EL (cell line): ENCODE measurements at regions not wholly inside any gene's neighbourhood (a gene's known extent, or its start where the extent isn't known, plus 50 kb on each side); places are given as distances from the start of the nearest gene placed in this dataset.

Experiments
- DNase-seq: peaks from one replicate; pipeline ENCODE4 v3.0.0-alpha.2; 2016

GRCh38 chr6:85396159-85396808 lies 53.6 kb upstream of the NT5E start:
- no peak for DNase-seq

GRCh38 chr6:85395746-85396145 lies 54.1 kb upstream of the NT5E start:
- no peak for DNase-seq

DNA sequence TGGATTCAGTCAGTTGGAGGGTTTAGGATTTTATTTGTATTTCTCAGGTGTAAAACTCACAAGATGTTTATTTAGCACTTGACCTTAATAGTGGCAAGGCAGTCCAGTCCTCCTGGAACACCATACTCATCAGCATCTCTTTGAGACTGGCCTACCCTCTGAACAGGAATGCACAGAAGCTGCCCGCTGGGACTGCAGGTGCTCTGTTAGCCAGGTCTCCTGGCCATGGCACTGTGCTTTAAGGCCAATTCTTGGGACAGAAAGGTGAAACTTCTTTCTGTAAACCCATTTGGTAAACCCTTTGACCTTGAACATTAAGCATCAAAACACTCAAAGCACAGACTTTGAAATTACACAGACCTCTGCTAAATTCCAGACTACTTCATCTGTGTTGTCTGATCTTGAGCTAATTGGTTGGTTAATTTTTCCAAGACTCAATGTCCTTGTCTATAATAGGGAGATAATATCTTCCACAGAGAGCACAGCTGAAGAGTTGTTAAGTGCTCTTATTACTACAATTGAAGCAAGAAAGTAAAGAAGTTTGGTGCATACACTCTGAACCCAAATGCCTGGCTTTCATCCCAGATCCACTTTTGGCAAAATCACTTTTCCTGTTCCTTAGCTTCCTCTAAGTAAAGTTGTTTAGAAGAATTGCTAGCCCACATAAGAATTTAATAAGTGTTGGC lies 54.9 kb upstream of the NT5E start:
- DNase-seq, result no peak

GRCh38 chr6:85394199-85394598 lies 55.7 kb upstream of the NT5E start:
- DNase-seq, result no peak

DNA sequence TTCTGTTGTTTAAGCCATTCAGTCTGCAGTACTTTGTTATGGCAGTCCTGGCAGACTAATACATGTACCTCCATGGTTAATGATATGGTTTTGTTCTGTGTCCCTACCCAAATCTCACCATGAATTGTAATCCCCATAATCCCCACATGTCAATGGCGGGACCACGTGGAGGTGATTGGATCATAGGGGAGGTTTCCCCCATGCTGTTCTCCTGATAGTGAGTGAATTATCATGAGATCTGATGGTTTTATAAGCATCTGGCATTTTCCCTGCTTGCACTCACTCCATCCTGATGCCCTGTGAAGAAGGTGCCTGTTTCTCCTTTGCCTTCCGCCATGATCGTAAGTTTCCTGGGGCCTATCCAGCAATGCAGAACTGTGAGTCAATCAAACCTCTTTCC lies 57.5 kb upstream of the NT5E start:
- no peak for DNase-seq

- peak; percentile 47 for DNase-seq
These were observed 59.1 kb upstream of the NT5E start for GRCh38 chr6:85390775-85391174.

DNA sequence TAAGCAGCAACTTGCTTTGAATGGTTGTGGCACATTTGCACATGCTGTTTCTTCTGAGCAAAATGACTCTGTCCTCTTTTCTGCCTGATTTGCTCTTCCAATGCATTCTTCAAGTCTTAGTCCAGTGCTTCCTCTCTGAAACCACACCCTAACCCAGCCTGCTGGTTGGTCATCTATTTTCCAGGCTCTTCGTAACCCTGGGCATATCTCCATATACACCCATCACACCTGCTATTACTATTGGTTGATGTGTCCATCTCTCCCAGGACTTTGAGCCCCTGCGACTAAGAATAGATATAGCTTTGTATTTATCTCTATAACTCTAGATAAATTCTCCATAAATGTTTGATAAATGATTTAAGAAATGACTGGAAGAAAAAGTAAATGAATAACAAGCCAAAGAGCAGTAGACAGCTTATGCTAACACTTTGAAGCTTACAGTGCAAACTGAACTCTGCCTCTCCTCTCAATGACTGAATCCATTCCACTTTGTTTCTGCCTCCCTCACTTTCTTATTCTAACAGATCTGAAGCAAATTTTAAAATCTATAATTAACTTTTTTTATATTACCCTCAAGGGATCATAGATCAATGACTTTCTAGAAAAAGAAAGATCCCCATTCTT lies 59.7 kb upstream of the NT5E start:
- DNase-seq, result peak; percentile 41

DNA sequence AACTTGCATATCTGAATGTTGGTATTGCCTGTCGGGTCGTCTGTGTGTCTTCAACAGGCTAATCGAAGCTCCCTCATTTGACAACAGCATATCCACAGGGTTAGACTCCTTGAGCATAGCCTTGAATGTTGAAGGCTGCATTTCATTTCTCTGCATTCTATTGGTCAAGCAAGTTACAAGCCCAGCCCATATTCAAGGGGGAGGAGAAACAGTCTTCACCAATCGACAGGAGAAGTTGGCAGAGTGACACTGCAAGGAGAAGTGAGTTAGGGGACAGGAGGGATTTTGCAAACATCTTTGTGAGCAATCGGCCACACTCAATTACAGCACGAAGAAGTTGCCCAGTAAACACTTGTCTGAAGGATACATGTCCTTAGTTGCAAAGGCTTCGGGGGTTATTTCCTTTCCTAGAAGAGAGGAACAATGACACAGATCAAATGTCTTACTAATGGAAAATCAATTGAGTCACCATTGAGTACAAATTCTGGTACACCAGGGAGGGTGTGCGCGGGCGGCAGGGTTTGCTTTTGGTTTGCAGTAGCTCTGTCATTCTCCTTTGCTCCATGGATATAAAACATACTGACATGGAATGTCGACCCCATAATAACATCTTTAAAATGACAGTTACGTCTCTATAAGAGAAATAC lies 60.6 kb upstream of the NT5E start:
- DNase-seq, result no peak

DNA sequence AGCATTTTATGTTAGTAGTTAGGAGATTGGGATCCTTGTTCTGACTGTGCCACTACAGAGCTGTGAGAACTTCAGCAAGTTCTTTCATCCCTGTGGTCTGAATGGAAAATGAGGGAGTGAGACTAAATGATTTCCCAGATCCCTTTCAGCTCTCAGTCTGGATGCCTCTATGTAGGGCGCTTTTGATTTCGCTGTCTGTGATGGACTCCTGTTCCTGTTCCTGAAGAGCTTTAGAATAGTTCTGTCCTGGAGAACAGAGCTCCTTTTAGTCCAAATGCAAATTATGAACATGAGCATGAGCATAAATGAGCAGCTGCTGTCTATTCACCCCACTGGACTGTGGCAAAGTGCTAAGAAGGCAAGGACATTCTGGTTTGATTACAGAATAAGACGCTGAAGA lies 61.4 kb upstream of the NT5E start:
- no peak for DNase-seq

- DNase-seq, result no peak
These were observed 64.1 kb upstream of the NT5E start for GRCh38 chr6:85385636-85386315.

DNA sequence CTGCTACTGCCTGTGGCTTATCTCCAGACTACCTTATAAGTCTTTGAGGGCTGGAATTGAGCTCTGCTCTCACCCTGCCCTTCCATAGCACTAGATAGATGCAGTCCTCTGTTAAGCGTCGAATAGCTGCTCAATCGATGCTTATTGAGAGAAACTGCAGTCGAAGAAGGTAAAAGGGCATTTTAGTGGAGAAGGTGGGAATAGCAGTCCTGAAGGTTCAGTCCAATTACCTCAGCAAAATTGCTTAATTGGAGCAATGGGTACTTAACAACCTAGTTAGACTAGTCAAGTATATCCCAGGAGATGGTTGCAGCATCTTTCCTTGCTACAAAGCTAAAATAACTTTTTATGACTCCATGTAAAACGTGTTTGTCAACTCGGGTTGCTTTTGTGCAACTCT lies 66.8 kb upstream of the NT5E start:
- DNase-seq, result no peak

DNA sequence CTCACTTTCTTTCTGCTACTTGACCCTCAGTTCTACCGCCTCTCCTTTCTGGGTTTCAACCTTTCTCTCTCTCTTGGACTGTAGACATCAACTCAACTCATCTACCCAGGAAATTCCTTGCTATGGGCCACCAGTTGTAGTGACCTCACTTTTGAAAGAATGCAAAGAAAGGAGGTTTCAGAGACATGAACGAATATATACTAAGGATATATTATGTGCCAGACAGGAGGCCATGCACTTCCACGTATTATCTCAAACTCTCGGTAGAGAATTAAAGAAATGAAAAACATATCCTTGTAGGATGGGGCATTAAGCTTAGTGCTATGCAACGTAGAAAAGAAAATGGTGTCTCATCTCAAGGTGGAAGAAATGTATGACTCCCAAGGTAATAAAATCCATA lies 67.3 kb upstream of the NT5E start:
- no peak for DNase-seq

- DNase-seq, result no peak
These were observed 77.0 kb upstream of the NT5E start for GRCh38 chr6:85372915-85373270.

DNA sequence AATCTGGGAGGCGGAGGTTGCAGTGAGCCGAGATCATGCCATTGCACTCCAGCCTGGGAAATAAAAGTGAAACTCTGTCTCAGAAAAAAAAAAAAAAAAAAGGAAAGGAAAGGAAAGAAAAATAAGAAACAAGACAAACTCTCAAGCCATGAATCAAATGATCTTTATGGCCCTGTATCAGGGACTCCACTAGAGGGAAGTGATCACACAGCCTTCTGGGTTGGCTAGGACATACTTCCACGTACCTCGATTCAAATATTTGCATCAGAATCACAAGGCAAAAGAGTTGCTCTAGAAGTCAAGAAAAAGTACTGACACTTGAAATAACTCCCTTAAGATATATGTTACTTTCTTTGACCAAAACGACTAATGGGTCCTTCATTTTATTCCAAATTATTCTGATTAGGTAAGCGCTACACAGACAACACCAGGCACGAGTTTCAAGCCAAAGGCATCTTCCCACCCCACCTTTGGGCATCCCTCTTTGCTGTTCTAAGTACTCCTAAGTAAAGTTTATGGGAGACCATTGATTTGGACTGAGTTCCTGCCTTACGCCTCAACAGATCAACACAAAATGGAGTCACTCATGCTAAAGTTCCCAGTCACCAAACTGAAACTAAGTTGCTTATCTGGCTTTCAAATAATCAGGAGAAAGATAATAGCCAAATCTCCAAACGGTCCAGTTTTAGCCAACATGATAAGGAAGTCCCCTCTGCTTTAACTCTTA lies 77.5 kb upstream of the NT5E start:
- DNase-seq, result no peak

GRCh38 chr6:85368631-85369030 lies 81.3 kb upstream of the NT5E start:
- DNase-seq, result no peak

- DNase-seq, result peak; percentile 84
These were observed 85.5 kb upstream of the NT5E start for GRCh38 chr6:85364344-85364743.

- no peak for DNase-seq
These were observed 86.0 kb upstream of the NT5E start for GRCh38 chr6:85363870-85364269.

DNA sequence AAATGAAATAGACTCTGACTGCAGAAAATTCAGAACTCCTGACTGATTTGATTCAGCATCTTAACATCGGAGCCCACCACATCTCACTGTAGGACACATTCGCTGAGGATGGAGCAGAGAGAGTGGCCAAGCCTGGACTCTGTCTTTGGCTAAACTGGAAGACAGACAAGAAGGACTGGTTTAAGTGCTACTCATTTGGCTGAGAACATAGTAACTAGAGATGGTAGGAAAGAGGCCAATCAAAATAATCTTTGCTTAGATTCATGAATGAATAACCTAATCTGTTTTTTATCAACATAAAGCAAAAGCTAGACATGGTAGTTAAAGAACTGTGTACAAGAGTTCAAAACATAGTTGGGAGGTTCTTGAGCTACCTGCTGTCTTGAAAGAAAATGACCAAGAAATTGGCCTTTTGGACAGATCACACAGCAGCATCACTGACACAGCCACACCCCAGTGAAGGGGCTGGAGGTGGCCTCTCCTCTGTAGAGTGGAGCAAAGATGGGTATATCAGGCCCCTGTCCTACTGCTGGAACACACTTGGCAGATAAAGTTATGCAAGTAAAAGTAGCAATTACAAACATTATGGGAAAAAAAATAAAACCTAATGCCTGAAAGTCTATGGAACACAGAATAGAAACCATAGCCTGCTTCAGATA lies 87.1 kb upstream of the NT5E start:
- DNase-seq, result no peak

- DNase-seq, result no peak
These were observed 88.3 kb upstream of the NT5E start for GRCh38 chr6:85361643-85362014.

- peak; percentile 98 for DNase-seq
These were observed 88.9 kb upstream of the NT5E start for GRCh38 chr6:85360794-85361642.

DNA sequence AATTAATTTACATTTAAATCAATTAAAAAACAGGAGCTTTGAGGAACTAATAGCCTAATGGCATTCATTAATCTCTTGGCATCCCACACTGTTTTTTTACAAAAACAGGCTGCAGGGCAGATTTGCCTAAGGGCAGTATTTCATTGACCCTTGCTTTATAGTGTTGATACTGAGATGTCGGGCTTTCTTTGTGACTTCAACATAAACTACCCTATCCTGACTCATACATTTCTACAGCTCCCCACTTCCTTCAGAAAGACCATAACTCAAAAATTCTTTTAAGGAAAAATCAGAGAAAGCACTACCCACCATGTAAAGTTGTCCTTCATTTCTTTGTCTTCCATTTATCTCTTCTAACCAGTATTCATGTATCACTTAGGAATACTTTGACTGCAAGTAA lies 92.2 kb upstream of the NT5E start:
- DNase-seq, result peak; percentile 26
